ENCODE measurements at regions not wholly inside any gene's neighbourhood (a gene's known extent, or its start where the extent isn't known, plus 50 kb on each side); places are given as distances from the start of the nearest gene placed in this dataset.

- TF ChIP-seq EZH2 (IDR thresholded peaks at IDR 0.05; ENCODE audit: low read length) = no peak
- no peak for TF ChIP-seq CTCF (optimal IDR thresholded peaks at IDR 0.05 in 1 of 3, IDR thresholded peaks at IDR 0.05 in 1 of 3, conservative IDR thresholded peaks at IDR 0.05 in 1 of 3; ENCODE audit: extremely low read depth in 1 of 3, insufficient read depth in 2 of 3, low read length in 3 of 3)
Observed at GRCh38 chr14:27566843-27567382, 969.1 kb upstream of the NOVA1 start.

Data from keratinocyte (primary cell).